ENCODE measurements at regions not wholly inside any gene's neighbourhood (a gene's known extent, or its start where the extent isn't known, plus 50 kb on each side); places are given as distances from the start of the nearest gene placed in this dataset.
A peak's percentile ranks its signal among the peaks of the same experiment; 100 is the strongest.

GRCh38 chr4:147340111-147340510 is 140.8 kb upstream of the EDNRA start:
- no peak overlapping the region for H3K4me2 ChIP-seq (ENCODE audit: low read length)
- H3K36me3 ChIP-seq (replicated peaks; ENCODE audit: low read depth, low read length): no peaks in the 10 kb centered on the region
- H3K9ac ChIP-seq (ENCODE audit: low read length): no peak overlapping the region
- no peak overlapping the region for H3K27ac ChIP-seq (ENCODE audit: low read length)
- no peak overlapping the region for H2AFZ ChIP-seq (ENCODE audit: low read depth, low read length)
- no peaks in the 10 kb centered on the region for H3K27me3 ChIP-seq (ENCODE audit: low read depth, low read length)
- H3K4me1 ChIP-seq (ENCODE audit: low read length): peaks cover 11% of the 10 kb centered on the region
- no peak for TF ChIP-seq EZH2phosphoT487 (IDR thresholded peaks at IDR 0.05; ENCODE audit: low read depth)
- TF ChIP-seq CTCF (IDR thresholded peaks at IDR 0.05; ENCODE audit: low read depth, low read length): no peak
- H4K20me1 ChIP-seq (ENCODE audit: insufficient read depth, low read length): no peaks in the 10 kb centered on the region
- no peak overlapping the region for H3K4me3 ChIP-seq (ENCODE audit: low read length)
- H3K9me3 ChIP-seq (ENCODE audit: insufficient read depth, low read length): no peaks in the 10 kb centered on the region
- H3K79me2 ChIP-seq (ENCODE audit: low read length): no peaks in the 10 kb centered on the region

- no peak for TF ChIP-seq EZH2phosphoT487 (IDR thresholded peaks at IDR 0.05; ENCODE audit: low read depth)
- TF ChIP-seq CTCF (IDR thresholded peaks at IDR 0.05; ENCODE audit: low read depth, low read length): no peak
- Histone ChIP-seq H3K9me3 (ENCODE audit: insufficient read depth, low read length) (no peaks in the 10 kb centered on the region), H3K4me2 (ENCODE audit: low read length) (no peak overlapping the region), H3K4me3 (ENCODE audit: low read length) (no peak overlapping the region), H3K79me2 (ENCODE audit: low read length) (no peaks in the 10 kb centered on the region), H2AFZ (ENCODE audit: low read depth, low read length) (no peak overlapping the region), H3K36me3 (replicated peaks; ENCODE audit: low read depth, low read length) (no peaks in the 10 kb centered on the region), H3K4me1 (ENCODE audit: low read length) (peaks cover 15% of the 10 kb centered on the region), H3K9ac (ENCODE audit: low read length) (no peak overlapping the region), H3K27ac (ENCODE audit: low read length) (no peak overlapping the region), H4K20me1 (ENCODE audit: insufficient read depth, low read length) (no peaks in the 10 kb centered on the region), H3K27me3 (ENCODE audit: low read depth, low read length) (no peaks in the 10 kb centered on the region)
These were observed 140.2 kb upstream of the EDNRA start for GRCh38 chr4:147340591-147341120.

- no peaks in the 10 kb centered on the region for H3K27me3 ChIP-seq (ENCODE audit: low read depth, low read length)
- no peaks in the 10 kb centered on the region for H3K79me2 ChIP-seq (ENCODE audit: low read length)
- no peaks in the 10 kb centered on the region for H4K20me1 ChIP-seq (ENCODE audit: insufficient read depth, low read length)
- no peak overlapping the region for H2AFZ ChIP-seq (ENCODE audit: low read depth, low read length)
- no peaks in the 10 kb centered on the region for H3K36me3 ChIP-seq (replicated peaks; ENCODE audit: low read depth, low read length)
- TF ChIP-seq CTCF (IDR thresholded peaks at IDR 0.05; ENCODE audit: low read depth, low read length): no peak
- no peak for TF ChIP-seq EZH2phosphoT487 (IDR thresholded peaks at IDR 0.05; ENCODE audit: low read depth)
- no peak overlapping the region for H3K9ac ChIP-seq (ENCODE audit: low read length)
- no peak overlapping the region for H3K27ac ChIP-seq (ENCODE audit: low read length)
- peaks cover 19% of the 10 kb centered on the region for H3K4me1 ChIP-seq (ENCODE audit: low read length)
- H3K4me3 ChIP-seq (ENCODE audit: low read length): no peak overlapping the region
- H3K9me3 ChIP-seq (ENCODE audit: insufficient read depth, low read length): no peaks in the 10 kb centered on the region
- peak overlapping the region; percentile 6 for H3K4me2 ChIP-seq (ENCODE audit: low read length)
These were observed 137.2 kb upstream of the EDNRA start for GRCh38 chr4:147343692-147344091.

- no peaks in the 10 kb centered on the region for H4K20me1 ChIP-seq (ENCODE audit: insufficient read depth, low read length)
- no peaks in the 10 kb centered on the region for H3K36me3 ChIP-seq (replicated peaks; ENCODE audit: low read depth, low read length)
These were observed 135.2 kb upstream of the EDNRA start for GRCh38 chr4:147345662-147346061.

More at GRCh38 chr4:147345662-147346061, 135.2 kb upstream of the EDNRA start:
- Histone ChIP-seq H2AFZ (ENCODE audit: low read depth, low read length) (no peak overlapping the region), H3K79me2 (ENCODE audit: low read length) (no peaks in the 10 kb centered on the region), H3K27ac (ENCODE audit: low read length) (no peak overlapping the region), H3K4me2 (ENCODE audit: low read length) (no peak overlapping the region), H3K9me3 (ENCODE audit: insufficient read depth, low read length) (no peaks in the 10 kb centered on the region), H3K4me1 (ENCODE audit: low read length) (peaks cover 19% of the 10 kb centered on the region), H3K4me3 (ENCODE audit: low read length) (no peak overlapping the region), H3K9ac (ENCODE audit: low read length) (no peak overlapping the region), H3K27me3 (ENCODE audit: low read depth, low read length) (no peaks in the 10 kb centered on the region)
- no peak for TF ChIP-seq CTCF (IDR thresholded peaks at IDR 0.05; ENCODE audit: low read depth, low read length)
- TF ChIP-seq EZH2phosphoT487 (IDR thresholded peaks at IDR 0.05; ENCODE audit: low read depth): no peak
